DND-41 (cell line): ENCODE measurements at regions not wholly inside any gene's neighbourhood (a gene's known extent, or its start where the extent isn't known, plus 50 kb on each side); places are given as distances from the start of the nearest gene placed in this dataset.

Experiments used
- ATAC-seq: fragments of 200-7000 bp; cut with Tn5 transposase; 3 replicates; pipeline ENCODE4 v1.9.1; 2021; ENCODE audit warnings: low read depth; ENCODE audit not compliant: insufficient read depth
- DNase-seq: peaks from one replicate; pipeline ENCODE4 v3.0.0-alpha.2; 2020
- H2AFZ ChIP-seq: 2 replicates; pipeline ENCODE4 v1.6.0; 2012; ENCODE audit warnings: low read depth, low read length
- H3K27ac ChIP-seq: 2 replicates; pipeline ENCODE4 v1.5.1; 2012; ENCODE audit warnings: low read length, inconsistent platforms
- H3K27me3 ChIP-seq: fragments of 200-600 bp; sonication (generic); 2 replicates; pipeline ENCODE4 v1.6.0; 2012; ENCODE audit warnings: low read length, mild to moderate bottlenecking, inconsistent platforms; ENCODE audit not compliant: insufficient read depth, poor library complexity
- H3K36me3 ChIP-seq: 2 replicates; pipeline ENCODE4 v1.5.1; 2012; ENCODE audit warnings: low read length, inconsistent platforms; ENCODE audit not compliant: insufficient read depth
- H3K4me1 ChIP-seq: 2 replicates; pipeline ENCODE4 v1.5.1; 2012; ENCODE audit warnings: mild to moderate bottlenecking, low read length; ENCODE audit not compliant: insufficient read depth
- H3K4me2 ChIP-seq: 2 replicates; pipeline ENCODE4 v1.6.0; 2012; ENCODE audit warnings: mild to moderate bottlenecking, moderate library complexity, low read length, inconsistent platforms; ENCODE audit not compliant: insufficient read depth
- H3K4me3 ChIP-seq, 2 experiments: fragments of 200-600 bp in 1 of 2; shearing (Covaris generic) in 1 of 2; 2 replicates each; pipeline ENCODE4 v1.5.1; 2012 to 2016; ENCODE audit warnings: inconsistent platforms in 2 of 2, low read length in 2 of 2, mild to moderate bottlenecking in 2 of 2, low read depth in 1 of 2, moderate library complexity in 1 of 2
- H3K79me2 ChIP-seq: 2 replicates; pipeline ENCODE4 v1.6.0; 2012; ENCODE audit warnings: low read length, inconsistent platforms; ENCODE audit not compliant: insufficient read depth
- H3K9ac ChIP-seq: 2 replicates; pipeline ENCODE4 v1.6.0; 2012; ENCODE audit warnings: low read depth, mild to moderate bottlenecking, inconsistent platforms, low read length, moderate library complexity
- H3K9me3 ChIP-seq: 2 replicates; pipeline ENCODE4 v1.5.1; 2012; ENCODE audit warnings: low read length, moderate library complexity, mild to moderate bottlenecking, inconsistent platforms; ENCODE audit not compliant: insufficient read depth, severe bottlenecking
- H4K20me1 ChIP-seq: 2 replicates; pipeline ENCODE4 v1.6.0; 2012; ENCODE audit warnings: low read length; ENCODE audit not compliant: insufficient read depth
- EZH2 ChIP-seq: IDR thresholded peaks from 3 replicates; pipeline ENCODE4 v1.6.1; 2012; ENCODE audit warnings: borderline replicate concordance, low read depth, mild to moderate bottlenecking, moderate library complexity, low read length, inconsistent platforms; ENCODE audit not compliant: severe bottlenecking
- TF ChIP-seq, protein P1 (sequence below): IDR thresholded peaks from 2 replicates; pipeline ENCODE4 v1.5.1; 2012; ENCODE audit warnings: borderline replicate concordance, low read length, moderate library complexity, mild to moderate bottlenecking; ENCODE audit not compliant: poor library complexity, severe bottlenecking; ENCODE audit errors: extremely low read depth

- no peak for TF ChIP-seq EZH2
- TF ChIP-seq, protein P1, sequence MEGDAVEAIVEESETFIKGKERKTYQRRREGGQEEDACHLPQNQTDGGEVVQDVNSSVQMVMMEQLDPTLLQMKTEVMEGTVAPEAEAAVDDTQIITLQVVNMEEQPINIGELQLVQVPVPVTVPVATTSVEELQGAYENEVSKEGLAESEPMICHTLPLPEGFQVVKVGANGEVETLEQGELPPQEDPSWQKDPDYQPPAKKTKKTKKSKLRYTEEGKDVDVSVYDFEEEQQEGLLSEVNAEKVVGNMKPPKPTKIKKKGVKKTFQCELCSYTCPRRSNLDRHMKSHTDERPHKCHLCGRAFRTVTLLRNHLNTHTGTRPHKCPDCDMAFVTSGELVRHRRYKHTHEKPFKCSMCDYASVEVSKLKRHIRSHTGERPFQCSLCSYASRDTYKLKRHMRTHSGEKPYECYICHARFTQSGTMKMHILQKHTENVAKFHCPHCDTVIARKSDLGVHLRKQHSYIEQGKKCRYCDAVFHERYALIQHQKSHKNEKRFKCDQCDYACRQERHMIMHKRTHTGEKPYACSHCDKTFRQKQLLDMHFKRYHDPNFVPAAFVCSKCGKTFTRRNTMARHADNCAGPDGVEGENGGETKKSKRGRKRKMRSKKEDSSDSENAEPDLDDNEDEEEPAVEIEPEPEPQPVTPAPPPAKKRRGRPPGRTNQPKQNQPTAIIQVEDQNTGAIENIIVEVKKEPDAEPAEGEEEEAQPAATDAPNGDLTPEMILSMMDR: no peak
- no peak for ATAC-seq
- H3K27ac ChIP-seq: no peak overlapping the region
- H3K4me2 ChIP-seq: no peak overlapping the region
- DNase-seq: no peak
- no peak overlapping the region for H2AFZ ChIP-seq
- no peak overlapping the region for H3K4me3 ChIP-seq
- no peaks in the 10 kb centered on the region for H4K20me1 ChIP-seq
- no peaks in the 10 kb centered on the region for H3K36me3 ChIP-seq
- peaks cover 5% of the 10 kb centered on the region; the same call in 1 of the 2 replicates for H3K4me1 ChIP-seq
- no peaks in the 10 kb centered on the region for H3K79me2 ChIP-seq
- H3K9me3 ChIP-seq: no peaks in the 10 kb centered on the region
- H3K27me3 ChIP-seq: no peaks in the 10 kb centered on the region
- no peak overlapping the region for H3K9ac ChIP-seq
Measured at GRCh38 chr13:110047496-110047895, 259.5 kb downstream of the COL4A1 start.

- Histone ChIP-seq H3K4me3 (no peak overlapping the region), H2AFZ (no peak overlapping the region), H3K9me3 (no peaks in the 10 kb centered on the region), H3K27ac (no peak overlapping the region), H3K4me1 (peaks cover 5% of the 10 kb centered on the region; the same call in 1 of the 2 replicates), H3K9ac (no peak overlapping the region), H3K4me2 (no peak overlapping the region), H3K36me3 (no peaks in the 10 kb centered on the region), H4K20me1 (no peaks in the 10 kb centered on the region), H3K27me3 (no peaks in the 10 kb centered on the region), H3K79me2 (no peaks in the 10 kb centered on the region)
- DNase-seq (no peak), ATAC-seq (no peak)
- TF ChIP-seq, protein P1: no peak
- no peak for TF ChIP-seq EZH2
Measured at GRCh38 chr13:110046811-110047210, 260.1 kb downstream of the COL4A1 start.

GRCh38 chr13:110045919-110046318, 259.5 kb upstream of the IRS2 start:
- DNase-seq (no peak), ATAC-seq (no peak)
- Histone ChIP-seq H3K27ac (no peak overlapping the region), H3K27me3 (no peaks in the 10 kb centered on the region), H3K4me2 (no peak overlapping the region), H3K9me3 (no peaks in the 10 kb centered on the region), H3K4me3 (no peak overlapping the region), H3K79me2 (no peaks in the 10 kb centered on the region), H3K9ac (no peak overlapping the region), H4K20me1 (no peaks in the 10 kb centered on the region), H3K4me1 (peaks cover 5% of the 10 kb centered on the region; the same call in 1 of the 2 replicates), H3K36me3 (no peaks in the 10 kb centered on the region), H2AFZ (no peak overlapping the region)
- TF ChIP-seq, protein P1: no peak
- no peak for TF ChIP-seq EZH2

DNA sequence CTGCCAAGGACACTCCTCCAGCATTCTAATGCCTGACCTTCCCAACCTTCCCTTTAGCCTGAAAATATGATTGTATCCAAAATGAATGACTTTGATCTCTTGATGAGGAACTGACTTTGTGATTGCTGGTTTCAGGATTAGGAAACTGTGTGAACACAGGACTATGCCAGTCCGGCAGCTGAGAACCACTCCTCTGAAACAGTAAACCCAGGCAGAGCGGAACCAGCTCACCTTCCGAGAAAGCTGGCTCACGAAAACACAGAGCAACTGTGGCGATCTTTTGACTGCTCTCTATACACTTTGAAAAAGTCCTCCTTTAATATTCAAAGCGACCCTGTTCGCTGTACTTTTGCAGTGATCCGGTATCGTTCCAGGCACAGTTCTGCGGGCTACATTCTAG, 258.8 kb upstream of the IRS2 start:
- no peak overlapping the region for H2AFZ ChIP-seq
- H3K36me3 ChIP-seq: no peaks in the 10 kb centered on the region
- H3K27me3 ChIP-seq: no peaks in the 10 kb centered on the region
- DNase-seq (no peak), ATAC-seq (no peak)
- no peak for TF ChIP-seq EZH2
- TF ChIP-seq, protein P1: no peak
- peaks cover 5% of the 10 kb centered on the region; the same call in 1 of the 2 replicates for H3K4me1 ChIP-seq
- H3K4me2 ChIP-seq: no peak overlapping the region
- no peaks in the 10 kb centered on the region for H4K20me1 ChIP-seq
- no peak overlapping the region for H3K4me3 ChIP-seq
- no peaks in the 10 kb centered on the region for H3K9me3 ChIP-seq
- no peak overlapping the region for H3K9ac ChIP-seq
- H3K79me2 ChIP-seq: no peaks in the 10 kb centered on the region
- no peak overlapping the region for H3K27ac ChIP-seq
